Adipocyte (in vitro differentiated cells): ENCODE measurements at regions not wholly inside any gene's neighbourhood (a gene's known extent, or its start where the extent isn't known, plus 50 kb on each side); places are given as distances from the start of the nearest gene placed in this dataset.

Experiments
- DNase-seq: peaks from one replicate; pipeline ENCODE4 v3.0.0-alpha.2; 2015; ENCODE audit warnings: low read depth
- H3K27me3 ChIP-seq: replicated peaks from 2 replicates; pipeline ENCODE4 v1.7.0; 2013; ENCODE audit warnings: mild to moderate bottlenecking, low read length, moderate library complexity; ENCODE audit not compliant: control insufficient read depth, insufficient read depth
- H3K36me3 ChIP-seq: 2 replicates; pipeline ENCODE4 v1.7.0; 2013; ENCODE audit warnings: low read length, mild to moderate bottlenecking, moderate library complexity; ENCODE audit not compliant: control insufficient read depth, insufficient read depth, severe bottlenecking
- H3K4me1 ChIP-seq: 2 replicates; pipeline ENCODE4 v1.7.0; 2013; ENCODE audit warnings: mild to moderate bottlenecking, low read length, moderate library complexity; ENCODE audit not compliant: control insufficient read depth, insufficient read depth
- H3K4me3 ChIP-seq: 2 replicates; pipeline ENCODE4 v1.7.0; 2013; ENCODE audit warnings: mild to moderate bottlenecking, low read length, moderate library complexity
- H3K9ac ChIP-seq: 2 replicates; pipeline ENCODE4 v1.7.0; 2013; ENCODE audit warnings: mild to moderate bottlenecking, low read length, moderate library complexity
- H3K9me3 ChIP-seq: 2 replicates; pipeline ENCODE4 v1.7.0; 2013; ENCODE audit warnings: mild to moderate bottlenecking, low read length, moderate library complexity; ENCODE audit not compliant: control insufficient read depth

GRCh38 chr2:236317938-236318396 is 53.8 kb upstream of the ASB18 start:
- Histone ChIP-seq H3K36me3 (no peaks in the 10 kb centered on the region), H3K9ac (no peak overlapping the region), H3K9me3 (peaks cover 12% of the 10 kb centered on the region), H3K27me3 (peaks cover 22% of the 10 kb centered on the region), H3K4me1 (no peaks in the 10 kb centered on the region), H3K4me3 (no peak overlapping the region)
- no peak for DNase-seq

GRCh38 chr2:236318401-236318800 is 54.2 kb upstream of the ASB18 start:
- no peaks in the 10 kb centered on the region for H3K36me3 ChIP-seq
- no peaks in the 10 kb centered on the region for H3K4me1 ChIP-seq
- DNase-seq = no peak
- H3K9ac ChIP-seq = no peak overlapping the region
- H3K27me3 ChIP-seq = peaks cover 24% of the 10 kb centered on the region
- H3K9me3 ChIP-seq = peaks cover 8% of the 10 kb centered on the region
- H3K4me3 ChIP-seq = no peak overlapping the region

- H3K9me3 ChIP-seq = peaks cover 1% of the 10 kb centered on the region
- H3K9ac ChIP-seq = no peak overlapping the region
- no peaks in the 10 kb centered on the region for H3K36me3 ChIP-seq
- H3K4me3 ChIP-seq = no peak overlapping the region
- H3K27me3 ChIP-seq = peaks cover 28% of the 10 kb centered on the region
- DNase-seq = no peak
- H3K4me1 ChIP-seq = no peaks in the 10 kb centered on the region
These were observed 54.8 kb upstream of the ASB18 start for GRCh38 chr2:236319036-236319435.

GRCh38 chr2:236321415-236321814 is 57.2 kb upstream of the ASB18 start:
- DNase-seq = no peak

GRCh38 chr2:236333417-236334121 is 69.4 kb upstream of the ASB18 start:
- DNase-seq = no peak
- H3K9ac ChIP-seq = no peak overlapping the region
- peaks cover 10% of the 10 kb centered on the region for H3K4me1 ChIP-seq
- no peaks in the 10 kb centered on the region for H3K36me3 ChIP-seq
- no peak overlapping the region for H3K4me3 ChIP-seq
- no peaks in the 10 kb centered on the region for H3K27me3 ChIP-seq
- H3K9me3 ChIP-seq = no peaks in the 10 kb centered on the region

More at GRCh38 chr2:236321415-236321814, 57.2 kb upstream of the ASB18 start:
- no peak overlapping the region for H3K4me3 ChIP-seq
- no peak overlapping the region for H3K9ac ChIP-seq
- H3K9me3 ChIP-seq = no peaks in the 10 kb centered on the region
- no peaks in the 10 kb centered on the region for H3K36me3 ChIP-seq
- H3K4me1 ChIP-seq = no peaks in the 10 kb centered on the region
- H3K27me3 ChIP-seq = peaks cover 28% of the 10 kb centered on the region

GRCh38 chr2:236334122-236334876 is 70.1 kb upstream of the ASB18 start:
- Histone ChIP-seq H3K27me3 (no peaks in the 10 kb centered on the region), H3K9ac (no peak overlapping the region), H3K36me3 (no peaks in the 10 kb centered on the region), H3K4me3 (no peak overlapping the region), H3K9me3 (no peaks in the 10 kb centered on the region), H3K4me1 (peaks cover 14% of the 10 kb centered on the region)
- DNase-seq = no peak

- no peaks in the 10 kb centered on the region for H3K36me3 ChIP-seq
- DNase-seq = no peak
- peaks cover 14% of the 10 kb centered on the region for H3K4me1 ChIP-seq
- H3K4me3 ChIP-seq = no peak overlapping the region
- no peaks in the 10 kb centered on the region for H3K9me3 ChIP-seq
- no peak overlapping the region for H3K9ac ChIP-seq
- H3K27me3 ChIP-seq = no peaks in the 10 kb centered on the region
These were observed 71.7 kb upstream of the ASB18 start for GRCh38 chr2:236335696-236336574.

GRCh38 chr2:236336575-236337464 is 72.6 kb upstream of the ASB18 start:
- Histone ChIP-seq H3K4me3 (no peak overlapping the region), H3K36me3 (no peaks in the 10 kb centered on the region), H3K9ac (no peak overlapping the region), H3K9me3 (no peaks in the 10 kb centered on the region), H3K27me3 (no peaks in the 10 kb centered on the region), H3K4me1 (peaks cover 14% of the 10 kb centered on the region)
- DNase-seq = no peak

- Histone ChIP-seq H3K4me3 (no peak overlapping the region), H3K9ac (no peak overlapping the region), H3K9me3 (no peaks in the 10 kb centered on the region), H3K4me1 (peaks cover 14% of the 10 kb centered on the region), H3K36me3 (no peaks in the 10 kb centered on the region), H3K27me3 (peaks cover 5% of the 10 kb centered on the region)
- no peak for DNase-seq
These were observed 73.5 kb upstream of the ASB18 start for GRCh38 chr2:236337465-236338325.
